HG03139 (cell line): ENCODE measurements at regions not wholly inside any gene's neighbourhood (a gene's known extent, or its start where the extent isn't known, plus 50 kb on each side); places are given as distances from the start of the nearest gene placed in this dataset.
"Not testable (repeated sequence)": the region's sequence is repeated elsewhere in the genome, so short reads cannot be mapped to it uniquely, and the experiment has no call there.

ENCODE experiments used
- ATAC-seq: cut with Tn5 transposase; IDR thresholded peaks from one replicate; pipeline ENCODE4 v1.9.1; 2021; ENCODE audit not compliant: unreplicated experiment

- ATAC-seq = no peak
Measured at GRCh38 chr5:158451993-158452672, 593.2 kb upstream of the CLINT1 start.

- no peak for ATAC-seq
Measured at GRCh38 chr5:158451203-158451992, 592.5 kb upstream of the CLINT1 start.

GRCh38 chr5:158450751-158451171 lies 591.8 kb upstream of the CLINT1 start:
- no peak for ATAC-seq

- ATAC-seq = not testable (repeated sequence)
Measured at GRCh38 chr5:158446761-158447160, 587.8 kb upstream of the CLINT1 start.

- ATAC-seq = not testable (repeated sequence)
Measured at GRCh38 chr5:158439204-158439603, 580.3 kb upstream of the CLINT1 start.

- ATAC-seq = no peak
Measured at GRCh38 chr5:158436271-158437065, 577.5 kb upstream of the CLINT1 start.

- peak; percentile 72 for ATAC-seq
Measured at GRCh38 chr5:158435161-158435616, 576.2 kb upstream of the CLINT1 start.

GRCh38 chr5:158434749-158435148 lies 575.8 kb upstream of the CLINT1 start:
- ATAC-seq = peak; percentile 5

- no peak for ATAC-seq
Measured at GRCh38 chr5:158433634-158434033, 574.7 kb upstream of the CLINT1 start.

GRCh38 chr5:158431369-158432029 lies 572.6 kb upstream of the CLINT1 start:
- no peak for ATAC-seq

- ATAC-seq = no peak
Measured at GRCh38 chr5:158430798-158431167, 571.8 kb upstream of the CLINT1 start.

GRCh38 chr5:158430166-158430797 lies 571.3 kb upstream of the CLINT1 start:
- ATAC-seq = no peak

- ATAC-seq = no peak
Measured at GRCh38 chr5:158429564-158429963, 570.6 kb upstream of the CLINT1 start.

- no peak for ATAC-seq
Measured at GRCh38 chr5:158423623-158424200, 564.8 kb upstream of the CLINT1 start.

- ATAC-seq = no peak
Measured at GRCh38 chr5:158422653-158423515, 563.9 kb upstream of the CLINT1 start.

- no peak for ATAC-seq
Measured at GRCh38 chr5:158421319-158421718, 562.4 kb upstream of the CLINT1 start.

- ATAC-seq = no peak
Measured at GRCh38 chr5:158419186-158419585, 560.2 kb upstream of the CLINT1 start.

- no peak for ATAC-seq
Measured at GRCh38 chr5:158414780-158415179, 555.8 kb upstream of the CLINT1 start.

- ATAC-seq = no peak
Measured at GRCh38 chr5:158414333-158414762, 555.4 kb upstream of the CLINT1 start.
